OCI-LY7 (cell line): ENCODE measurements at regions not wholly inside any gene's neighbourhood (a gene's known extent, or its start where the extent isn't known, plus 50 kb on each side); places are given as distances from the start of the nearest gene placed in this dataset.

Source experiments
- BruUV-seq: library from RNA; stranded (reverse); fragments of 400-500 nt; replicated peaks from 2 replicates; lab custom pipeline; 2021; lab: Mats Ljungman, UMichigan
- CTCF ChIA-PET: fragments of 300-600 bp; sonication (Branson Sonifier 250); formaldehyde crosslinking; loops from one replicate; lab custom pipeline; 2022; ENCODE audit warnings: antibody characterized with exemption; ENCODE audit not compliant: unreplicated experiment; lab: Charles Lee
- POLR2A ChIA-PET: fragments of 300-600 bp; sonication (Branson Sonifier 250); formaldehyde crosslinking; loops from one replicate; lab custom pipeline; 2022; ENCODE audit warnings: antibody characterized with exemption; lab: Charles Lee
- DNase-seq: peaks from one replicate; pipeline ENCODE4 v3.0.0-alpha.2; 2015; ENCODE audit warnings: low spot score
- H2AFZ ChIP-seq: fragments of 200-600 bp; sonication (generic), shearing (Covaris generic); 2 replicates; pipeline ENCODE4 v1.6.1; 2014; ENCODE audit warnings: mild to moderate bottlenecking, antibody characterized with exemption, low read length, moderate library complexity
- H3K27ac ChIP-seq: fragments of 200-600 bp; sonication (generic); 2 replicates; pipeline ENCODE4 v1.5.1; 2014; ENCODE audit warnings: mixed run types, low read depth, mild to moderate bottlenecking, moderate library complexity, low read length, inconsistent platforms; ENCODE audit not compliant: poor library complexity, severe bottlenecking
- H3K36me3 ChIP-seq: fragments of 200-600 bp; sonication (generic); 2 replicates; pipeline ENCODE4 v1.6.1; 2014; ENCODE audit warnings: mild to moderate bottlenecking, antibody characterized with exemption, low read length, moderate library complexity, mixed read lengths; ENCODE audit not compliant: insufficient read depth
- H3K4me1 ChIP-seq: fragments of 200-600 bp; sonication (generic); 2 replicates; pipeline ENCODE4 v1.5.1; 2014; ENCODE audit warnings: mild to moderate bottlenecking, low read length; ENCODE audit not compliant: insufficient read depth, poor library complexity, severe bottlenecking
- H3K4me2 ChIP-seq: fragments of 200-600 bp; sonication (generic); 2 replicates; pipeline ENCODE4 v1.6.1; 2014; ENCODE audit warnings: mild to moderate bottlenecking, low read length
- H3K4me3 ChIP-seq: fragments of 200-600 bp; sonication (generic); 2 replicates; pipeline ENCODE4 v1.5.1; 2014; ENCODE audit warnings: mild to moderate bottlenecking, low read depth, low read length; ENCODE audit not compliant: poor library complexity, severe bottlenecking
- H3K79me2 ChIP-seq: fragments of 200-600 bp; sonication (generic); 2 replicates; pipeline ENCODE4 v1.6.1; 2016; ENCODE audit warnings: low read depth, mild to moderate bottlenecking, low read length, moderate library complexity, mixed read lengths; ENCODE audit not compliant: insufficient read depth
- H3K9me2 ChIP-seq: fragments of 200-600 bp; sonication (generic); 2 replicates; pipeline ENCODE4 v1.6.1; 2016; ENCODE audit warnings: mild to moderate bottlenecking, low read length, mixed read lengths; ENCODE audit not compliant: insufficient read depth
- H3K9me3 ChIP-seq: fragments of 200-600 bp; sonication (generic); 2 replicates; pipeline ENCODE4 v1.6.1; 2014; ENCODE audit warnings: mild to moderate bottlenecking, mixed run types, low read length, mixed read lengths
- H4K20me1 ChIP-seq: fragments of 200-600 bp; sonication (generic); 2 replicates; pipeline ENCODE4 v1.6.1; 2014; ENCODE audit warnings: mild to moderate bottlenecking, antibody characterized with exemption, low read length, moderate library complexity, mixed read lengths; ENCODE audit not compliant: insufficient read depth
- EZH2phosphoT487 ChIP-seq: fragments of 200-600 bp; sonication (generic); IDR thresholded peaks from 2 replicates; pipeline ENCODE4 v1.6.1; 2018; ENCODE audit warnings: low read depth, borderline replicate concordance, mild to moderate bottlenecking, mixed run types, antibody characterized with exemption, low read length, moderate library complexity, mixed read lengths
- intact Hi-C: fragments of 100-400 bp; cut with micrococcal nuclease; formaldehyde crosslinking; loops from one replicate; pipeline ENCODE4 v1.10.0; 2022; ENCODE audit not compliant: unreplicated experiment
- TF ChIP-seq, protein P1 (sequence below): fragments of 200-600 bp; sonication (generic); conservative IDR thresholded peaks from 2 replicates; pipeline ENCODE4 v1.5.1; 2014; ENCODE audit warnings: mild to moderate bottlenecking, antibody characterized with exemption, low read length, moderate library complexity, mixed read lengths

DNA sequence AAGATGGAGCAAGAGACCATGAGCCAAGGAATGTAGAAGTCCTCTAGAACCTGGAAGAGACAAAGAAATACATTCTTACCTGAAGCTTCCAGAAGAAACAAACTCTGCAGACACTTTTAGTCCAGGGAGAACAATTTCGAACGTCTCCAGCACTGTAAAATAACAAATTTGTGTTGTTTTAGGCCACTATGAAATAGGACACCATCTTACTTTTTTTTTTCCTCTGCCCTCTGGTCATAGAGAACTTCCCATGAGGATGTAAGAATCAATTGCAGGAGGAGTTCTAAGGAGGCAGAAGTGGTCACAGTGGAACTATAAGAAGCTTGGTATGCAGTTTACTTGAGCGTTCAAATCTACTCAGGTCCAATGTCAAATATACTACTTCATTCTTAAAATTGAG lies 1295.9 kb downstream of the ZPLD1 start:
- no peak for TF ChIP-seq EZH2phosphoT487
- TF ChIP-seq, protein P1, sequence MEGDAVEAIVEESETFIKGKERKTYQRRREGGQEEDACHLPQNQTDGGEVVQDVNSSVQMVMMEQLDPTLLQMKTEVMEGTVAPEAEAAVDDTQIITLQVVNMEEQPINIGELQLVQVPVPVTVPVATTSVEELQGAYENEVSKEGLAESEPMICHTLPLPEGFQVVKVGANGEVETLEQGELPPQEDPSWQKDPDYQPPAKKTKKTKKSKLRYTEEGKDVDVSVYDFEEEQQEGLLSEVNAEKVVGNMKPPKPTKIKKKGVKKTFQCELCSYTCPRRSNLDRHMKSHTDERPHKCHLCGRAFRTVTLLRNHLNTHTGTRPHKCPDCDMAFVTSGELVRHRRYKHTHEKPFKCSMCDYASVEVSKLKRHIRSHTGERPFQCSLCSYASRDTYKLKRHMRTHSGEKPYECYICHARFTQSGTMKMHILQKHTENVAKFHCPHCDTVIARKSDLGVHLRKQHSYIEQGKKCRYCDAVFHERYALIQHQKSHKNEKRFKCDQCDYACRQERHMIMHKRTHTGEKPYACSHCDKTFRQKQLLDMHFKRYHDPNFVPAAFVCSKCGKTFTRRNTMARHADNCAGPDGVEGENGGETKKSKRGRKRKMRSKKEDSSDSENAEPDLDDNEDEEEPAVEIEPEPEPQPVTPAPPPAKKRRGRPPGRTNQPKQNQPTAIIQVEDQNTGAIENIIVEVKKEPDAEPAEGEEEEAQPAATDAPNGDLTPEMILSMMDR: no peak
- no peak overlapping the region for H3K27ac ChIP-seq
- POLR2A ChIA-PET: interaction anchor here (0.7 to 1.6 kb wide), 3 partner anchors 9 to 122 kb away, joined by 3 to 4 read pairs (median 3); no protein-coding TSS in a partner anchor
- no peaks in the 10 kb centered on the region for H4K20me1 ChIP-seq
- no peaks in the 10 kb centered on the region for H3K36me3 ChIP-seq
- H3K4me3 ChIP-seq: no peak overlapping the region
- no peak overlapping the region for H3K4me2 ChIP-seq
- no TSS peak for BruUV-seq
- intact Hi-C loops: no loop called here
- no peaks in the 10 kb centered on the region for H3K4me1 ChIP-seq
- H3K9me3 ChIP-seq: no peaks in the 10 kb centered on the region
- H2AFZ ChIP-seq: no peak overlapping the region
- DNase-seq: no peak
- no peaks in the 10 kb centered on the region for H3K79me2 ChIP-seq
- H3K9me2 ChIP-seq: no peaks in the 10 kb centered on the region
- CTCF ChIA-PET: no interaction called here

DNA sequence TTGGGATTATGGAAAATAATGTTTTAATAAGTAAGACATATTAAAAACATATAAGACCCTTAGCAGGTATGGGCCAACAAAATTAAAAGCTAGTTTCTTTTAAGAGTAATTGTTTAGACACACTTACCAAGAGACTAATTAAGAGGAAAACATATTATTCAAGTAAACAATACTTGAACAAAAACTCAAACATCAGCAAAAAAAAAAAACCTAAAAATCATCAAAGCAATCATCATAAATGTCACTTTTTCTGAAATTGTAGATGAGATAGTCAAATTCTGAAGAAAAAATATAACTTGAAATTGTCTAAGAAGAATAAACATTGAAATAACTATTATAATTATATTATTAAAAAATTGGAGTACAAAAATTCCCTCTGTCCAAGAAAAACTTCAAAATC lies 1318.2 kb downstream of the ZPLD1 start:
- Histone ChIP-seq H3K4me3 (no peak overlapping the region), H3K79me2 (no peaks in the 10 kb centered on the region), H3K27ac (no peak overlapping the region), H4K20me1 (no peaks in the 10 kb centered on the region), H3K9me2 (no peaks in the 10 kb centered on the region), H3K4me1 (no peaks in the 10 kb centered on the region), H3K4me2 (no peak overlapping the region), H2AFZ (no peak overlapping the region), H3K36me3 (no peaks in the 10 kb centered on the region), H3K9me3 (no peaks in the 10 kb centered on the region)
- intact Hi-C loops: no loop called here
- ChIA-PET POLR2A (interaction anchor here (0.7 kb wide), 2 partner anchors 43 to 403 kb away, joined by 3 read pairs; no protein-coding TSS in a partner anchor), CTCF (no interaction called here)
- BruUV-seq: no TSS peak
- TF ChIP-seq, protein P1: no peak
- TF ChIP-seq EZH2phosphoT487: no peak
- no peak for DNase-seq

DNA sequence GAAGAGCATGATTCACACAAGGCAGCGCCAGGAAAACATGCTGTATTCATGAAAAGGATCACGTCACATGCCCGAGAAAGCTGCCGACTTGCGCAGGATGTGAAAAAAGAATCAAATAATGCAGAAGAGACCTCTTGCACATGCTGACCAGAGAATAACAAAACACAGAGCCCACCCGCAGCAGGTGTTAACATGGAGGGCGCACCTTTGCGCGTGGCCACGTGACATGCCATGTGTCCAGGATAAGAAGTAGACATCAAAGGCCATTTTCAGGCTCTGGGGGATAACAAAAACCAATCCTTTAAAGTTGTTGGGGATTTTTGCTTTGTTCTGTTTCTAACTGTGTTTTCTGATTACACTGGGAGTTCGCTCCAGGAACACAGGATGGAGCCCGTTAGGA lies 1332.8 kb downstream of the ZPLD1 start:
- Histone ChIP-seq H4K20me1 (no peaks in the 10 kb centered on the region), H3K9me3 (no peaks in the 10 kb centered on the region), H3K36me3 (no peaks in the 10 kb centered on the region), H3K4me1 (no peaks in the 10 kb centered on the region), H2AFZ (no peak overlapping the region), H3K27ac (no peak overlapping the region), H3K79me2 (no peaks in the 10 kb centered on the region), H3K9me2 (no peaks in the 10 kb centered on the region), H3K4me3 (no peak overlapping the region), H3K4me2 (no peak overlapping the region)
- no peak for TF ChIP-seq EZH2phosphoT487
- TF ChIP-seq, protein P1: no peak
- ChIA-PET POLR2A (no interaction called here), CTCF (no interaction called here)
- DNase-seq: no peak
- intact Hi-C loops: no loop called here
- BruUV-seq: no TSS peak
